ENCODE measurements at regions not wholly inside any gene's neighbourhood (a gene's known extent, or its start where the extent isn't known, plus 50 kb on each side); places are given as distances from the start of the nearest gene placed in this dataset.
"Not testable (repeated sequence)": the region's sequence is repeated elsewhere in the genome, so short reads cannot be mapped to it uniquely, and the experiment has no call there.

GRCh38 chr15:20259559-20260190 is 281.9 kb downstream of the GOLGA6L6 start:
- DNase-seq: not testable (repeated sequence)

DNA sequence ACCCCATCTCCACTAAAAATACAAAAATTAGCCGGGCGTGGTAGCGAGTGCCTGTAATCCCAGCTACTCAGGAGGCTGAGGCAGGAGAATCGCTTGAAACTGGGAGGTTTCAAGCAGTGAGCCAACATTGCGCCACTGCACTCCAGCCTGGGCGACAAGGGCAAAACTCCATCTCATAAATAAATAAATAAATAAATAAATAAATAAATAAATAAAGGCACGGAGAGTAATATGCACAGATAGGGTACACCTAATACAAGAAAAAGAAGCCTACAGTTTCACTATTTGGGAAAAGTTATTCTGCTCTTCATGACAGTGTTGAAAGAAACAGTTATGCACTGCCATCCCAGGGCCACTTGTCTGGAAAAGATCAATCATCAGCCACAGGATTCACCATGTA is 285.2 kb downstream of the GOLGA6L6 start:
- DNase-seq: not testable (repeated sequence)

- DNase-seq: not testable (repeated sequence)
These were observed 286.0 kb downstream of the GOLGA6L6 start for GRCh38 chr15:20255641-20256040.

DNA sequence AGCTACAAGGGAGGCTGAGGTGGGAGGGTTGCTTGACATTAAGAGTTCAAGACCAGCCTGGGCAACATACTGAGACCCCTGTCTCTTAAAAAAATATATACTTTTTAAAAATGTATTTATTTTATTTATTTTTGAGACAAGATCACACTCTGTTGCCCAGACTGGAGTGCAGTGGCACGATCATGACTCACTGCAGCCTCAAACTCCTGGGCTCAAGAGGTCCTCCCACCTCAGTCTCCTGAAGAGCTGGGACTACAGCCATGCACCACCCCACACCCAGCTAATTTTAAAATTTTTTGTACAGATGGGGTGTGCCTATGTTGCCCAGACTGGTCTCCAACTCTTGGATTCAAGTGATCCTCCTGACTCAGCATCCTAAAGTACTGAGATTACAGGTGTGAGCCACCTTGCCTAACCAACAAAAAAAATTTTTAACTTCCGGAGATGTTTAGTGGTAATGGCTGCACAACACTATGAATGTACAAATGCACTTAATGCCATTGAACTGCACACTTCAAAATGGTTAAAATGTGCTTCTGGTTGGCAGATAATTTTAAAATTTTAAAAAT is 288.5 kb downstream of the GOLGA6L6 start:
- DNase-seq: not testable (repeated sequence)

DNA sequence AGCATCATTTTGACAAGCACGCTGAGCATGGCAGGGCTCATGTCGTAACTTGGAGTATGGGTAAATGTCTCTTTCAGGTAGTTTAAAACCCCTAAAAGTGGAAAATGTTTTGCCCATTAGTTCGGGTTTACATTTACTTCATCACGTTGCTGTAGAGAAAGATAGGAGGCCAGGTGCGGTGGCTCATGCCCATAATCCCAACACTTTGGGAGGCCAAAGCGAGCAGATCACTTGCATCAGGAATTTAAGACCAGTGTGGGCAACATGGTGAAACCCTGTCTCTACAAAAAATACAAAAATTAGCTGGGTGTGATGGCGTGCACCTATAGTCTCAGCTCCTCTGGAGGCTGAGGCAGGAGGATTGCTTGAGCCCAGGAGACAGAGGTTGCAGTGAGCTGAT is 289.6 kb downstream of the GOLGA6L6 start:
- not testable (repeated sequence) for DNase-seq

DNA sequence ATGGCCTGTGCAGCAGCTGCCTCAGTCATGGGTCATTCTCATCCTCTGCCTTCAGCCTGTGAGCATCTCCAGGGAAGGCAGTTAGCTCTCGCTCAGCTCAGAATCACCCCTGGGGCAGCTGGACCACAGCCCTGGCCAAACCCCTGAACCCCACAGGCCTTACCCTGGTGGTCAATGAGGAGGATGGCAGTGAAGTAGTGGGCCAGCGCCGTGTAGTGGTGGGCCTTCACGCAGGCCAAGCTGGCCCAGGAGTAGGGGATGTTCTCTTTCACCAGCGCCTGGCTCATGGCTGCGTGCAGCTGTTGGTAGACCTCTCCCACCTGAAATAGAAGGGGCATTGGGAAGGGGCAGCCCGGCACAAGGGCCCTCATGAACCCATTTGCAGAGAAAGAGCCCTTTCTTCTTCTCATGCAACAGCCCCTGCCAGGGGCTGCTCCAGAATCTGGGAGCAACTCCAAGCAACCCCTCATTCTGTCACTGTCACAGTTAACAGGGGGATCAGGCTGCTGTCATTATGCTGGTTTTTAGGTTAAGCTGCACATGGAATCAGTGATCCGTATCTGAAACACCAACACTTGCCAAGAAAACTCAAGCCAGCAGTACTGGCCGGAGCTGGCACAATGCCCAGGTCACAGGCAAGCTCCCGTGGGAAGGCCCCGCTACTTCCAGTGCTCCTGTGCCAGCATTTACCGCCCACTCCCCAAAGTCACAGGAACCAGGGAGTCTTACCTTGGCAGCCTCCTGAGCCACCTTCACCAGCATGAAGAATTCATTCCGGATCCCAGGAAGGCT is 290.2 kb downstream of the GOLGA6L6 start:
- not testable (repeated sequence) for DNase-seq

DNA sequence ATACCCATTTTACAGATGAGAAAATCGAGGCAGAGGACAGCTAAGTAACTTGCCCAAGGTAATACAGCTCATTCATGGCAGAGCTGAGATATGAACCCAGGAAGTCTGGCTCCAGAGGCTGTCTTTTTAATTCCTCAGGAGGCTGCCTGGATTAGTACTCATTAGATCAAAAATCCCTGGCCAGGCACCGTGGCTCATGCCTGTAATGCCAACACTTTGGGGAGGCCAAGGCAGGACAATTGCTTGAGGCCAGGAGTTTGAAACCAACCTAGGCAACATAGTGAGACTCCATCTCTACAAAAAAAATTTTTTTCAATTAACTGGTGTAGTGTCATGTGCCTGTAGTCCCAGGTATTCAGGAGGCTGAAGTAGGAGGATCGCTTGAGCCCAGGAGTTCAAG is 291.4 kb downstream of the GOLGA6L6 start:
- DNase-seq: not testable (repeated sequence)

DNA sequence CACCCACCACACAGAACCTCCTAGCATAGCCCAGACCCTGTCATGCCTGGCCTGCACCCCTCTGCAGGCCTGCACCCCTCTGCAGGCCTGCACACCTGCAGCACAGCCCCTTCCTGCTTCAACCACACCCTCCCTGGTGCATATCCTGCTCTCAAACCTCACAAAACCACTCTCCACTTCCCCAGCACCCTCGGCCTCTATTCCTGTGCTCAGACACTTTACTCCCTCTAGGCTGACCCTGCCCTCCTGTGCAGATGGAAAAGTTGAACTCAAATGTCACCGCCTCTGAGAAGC is 292.0 kb downstream of the GOLGA6L6 start:
- DNase-seq: not testable (repeated sequence)

GRCh38 chr15:20248434-20248833 is 293.2 kb downstream of the GOLGA6L6 start:
- DNase-seq: not testable (repeated sequence)

DNA sequence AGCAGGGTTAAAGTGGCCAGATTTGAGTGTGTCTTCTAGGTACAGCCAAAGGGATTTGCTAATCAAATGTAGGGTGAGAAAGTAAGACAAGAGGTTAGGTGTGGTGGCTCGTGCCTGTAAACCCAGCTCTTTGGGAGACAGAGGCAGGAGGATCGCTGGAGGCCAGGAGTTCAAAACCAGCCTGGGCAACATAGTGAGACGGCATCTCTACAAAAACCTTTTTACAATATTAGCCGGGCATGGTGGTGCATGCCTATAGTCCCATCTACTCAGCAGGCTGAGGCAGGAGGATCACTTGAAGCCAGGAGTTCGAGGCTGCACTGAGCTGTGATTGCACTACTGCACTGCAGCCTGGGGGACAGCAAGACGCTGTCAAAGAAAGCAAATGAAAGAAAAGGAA is 294.5 kb downstream of the GOLGA6L6 start:
- not testable (repeated sequence) for DNase-seq

DNA sequence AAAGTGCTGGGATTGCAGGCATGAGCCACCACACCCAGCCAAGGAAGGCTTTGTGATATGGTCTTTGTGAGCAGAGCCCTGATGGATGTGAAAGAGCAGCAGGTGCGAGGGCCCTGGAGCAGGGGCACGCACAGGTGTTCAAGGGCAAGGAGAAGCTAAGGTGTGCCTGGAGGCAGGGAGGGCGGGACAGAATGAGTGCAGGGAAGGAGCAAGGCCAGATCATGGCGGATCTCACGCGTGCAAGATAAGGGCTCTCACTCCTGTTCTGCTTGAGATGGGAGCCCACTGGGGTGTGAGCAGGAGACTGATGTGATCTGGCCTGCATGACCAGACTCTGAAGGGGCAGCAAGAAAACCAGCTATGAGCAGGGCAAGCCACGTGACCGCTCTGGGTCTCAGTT is 295.0 kb downstream of the GOLGA6L6 start:
- DNase-seq: not testable (repeated sequence)

- not testable (repeated sequence) for DNase-seq
These were observed 295.7 kb downstream of the GOLGA6L6 start for GRCh38 chr15:20245856-20246255.

DNA sequence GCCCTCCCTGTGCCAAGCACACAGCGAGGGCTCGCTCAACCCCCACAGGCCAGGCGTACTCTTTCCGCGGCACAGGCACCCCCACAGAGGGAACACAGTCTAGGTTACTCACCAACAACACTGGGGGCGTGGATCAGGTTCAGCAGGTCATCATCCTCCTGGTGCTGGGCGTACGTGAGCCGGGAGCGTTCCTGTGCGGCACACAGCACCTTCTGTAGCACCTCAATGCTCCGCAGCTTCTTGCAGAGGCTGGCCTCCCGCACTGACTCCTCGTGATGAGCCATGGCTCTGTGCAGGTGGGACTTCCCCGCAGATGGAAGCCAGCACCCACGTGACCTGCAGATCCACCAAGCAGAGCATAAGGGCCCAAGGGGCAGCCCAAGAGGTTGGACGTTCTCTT is 296.8 kb downstream of the GOLGA6L6 start:
- not testable (repeated sequence) for DNase-seq

- DNase-seq: not testable (repeated sequence)
These were observed 297.9 kb downstream of the GOLGA6L6 start for GRCh38 chr15:20243486-20244240.

- not testable (repeated sequence) for DNase-seq
These were observed 301.2 kb downstream of the GOLGA6L6 start for GRCh38 chr15:20240366-20240917.

DNA sequence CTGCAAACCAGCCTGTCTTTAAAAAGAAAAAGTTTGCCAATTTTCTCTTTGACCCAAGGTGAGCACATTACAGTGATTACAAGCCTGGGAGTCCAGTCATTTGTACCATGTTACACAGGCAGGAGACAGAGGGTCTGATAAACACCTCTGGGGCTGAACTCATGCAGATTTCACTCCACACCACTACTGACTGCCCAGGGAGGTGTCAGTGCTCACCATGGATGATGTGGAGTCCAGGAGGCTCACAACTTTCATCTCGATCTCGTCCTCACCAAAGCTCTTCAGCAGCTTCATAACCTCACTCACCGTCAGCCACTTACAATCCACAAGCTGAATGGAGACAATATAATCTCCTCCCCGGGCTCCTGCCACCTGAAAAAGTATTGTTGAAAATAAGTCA is 302.4 kb downstream of the GOLGA6L6 start:
- not testable (repeated sequence) for DNase-seq

DNA sequence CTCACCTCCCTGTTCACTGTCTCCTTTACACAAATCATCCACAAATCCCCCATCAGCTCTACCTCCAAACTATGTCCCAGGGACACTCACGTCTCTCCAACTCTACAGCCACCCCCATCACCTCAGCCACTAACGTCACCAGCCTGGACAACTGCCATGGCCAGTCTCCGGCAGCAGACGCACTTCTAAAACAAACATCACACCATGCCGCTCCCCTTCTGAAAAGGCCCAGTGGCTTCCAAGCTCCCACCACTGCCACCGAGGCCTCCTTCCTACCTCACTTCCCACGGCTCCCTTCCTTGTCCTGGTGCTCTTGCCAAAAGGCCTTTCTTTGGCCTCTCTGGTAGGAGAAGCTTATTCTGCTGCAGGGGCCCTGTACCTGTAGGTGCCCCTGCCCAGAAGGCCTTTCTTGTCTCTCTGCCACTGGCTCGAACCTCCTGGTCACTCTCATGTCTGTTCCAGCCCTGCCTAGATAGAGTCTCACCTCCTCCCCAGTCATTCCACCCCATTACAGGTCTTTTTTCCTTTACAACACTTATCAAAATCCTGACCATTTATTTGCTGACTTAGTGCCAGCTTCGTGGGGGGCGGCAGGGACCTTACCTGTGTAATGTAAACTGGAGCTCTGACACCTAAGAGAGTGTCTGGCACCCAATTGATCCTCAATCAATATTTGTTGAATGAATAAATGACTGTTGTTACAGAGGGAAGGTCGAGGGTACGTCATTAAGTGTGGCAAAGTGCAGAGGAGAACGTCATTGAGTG is 304.2 kb downstream of the GOLGA6L6 start:
- not testable (repeated sequence) for DNase-seq

- not testable (repeated sequence) for DNase-seq
These were observed 305.9 kb downstream of the GOLGA6L6 start for GRCh38 chr15:20235728-20236127.

- not testable (repeated sequence) for DNase-seq
These were observed 307.5 kb downstream of the GOLGA6L6 start for GRCh38 chr15:20234006-20234540.

- not testable (repeated sequence) for DNase-seq
These were observed 309.1 kb downstream of the GOLGA6L6 start for GRCh38 chr15:20232457-20232856.

GRCh38 chr15:20230656-20231055 is 310.9 kb downstream of the GOLGA6L6 start:
- DNase-seq: not testable (repeated sequence)

DNA sequence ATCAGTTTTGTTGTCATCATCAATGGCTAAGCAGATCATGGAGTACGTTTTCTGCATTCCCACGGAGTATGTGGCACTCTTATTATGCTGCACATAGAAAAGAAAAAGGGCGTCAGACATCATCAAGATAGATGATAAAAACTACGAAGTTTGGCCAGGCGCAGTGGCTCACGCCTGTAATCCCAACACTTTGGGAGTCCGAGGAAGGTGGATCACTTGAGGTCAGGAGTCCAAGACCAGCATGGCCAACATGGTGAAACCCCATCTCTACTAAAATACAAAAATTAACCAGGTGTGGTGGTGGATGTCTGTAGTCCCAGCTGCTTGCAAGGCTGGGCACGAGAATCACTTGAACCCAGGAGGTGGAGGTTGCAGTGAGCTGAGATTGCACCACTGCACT is 312.8 kb downstream of the GOLGA6L6 start:
- DNase-seq: not testable (repeated sequence)
